ENCODE measurements at regions not wholly inside any gene's neighbourhood (a gene's known extent, or its start where the extent isn't known, plus 50 kb on each side); places are given as distances from the start of the nearest gene placed in this dataset.

DNA sequence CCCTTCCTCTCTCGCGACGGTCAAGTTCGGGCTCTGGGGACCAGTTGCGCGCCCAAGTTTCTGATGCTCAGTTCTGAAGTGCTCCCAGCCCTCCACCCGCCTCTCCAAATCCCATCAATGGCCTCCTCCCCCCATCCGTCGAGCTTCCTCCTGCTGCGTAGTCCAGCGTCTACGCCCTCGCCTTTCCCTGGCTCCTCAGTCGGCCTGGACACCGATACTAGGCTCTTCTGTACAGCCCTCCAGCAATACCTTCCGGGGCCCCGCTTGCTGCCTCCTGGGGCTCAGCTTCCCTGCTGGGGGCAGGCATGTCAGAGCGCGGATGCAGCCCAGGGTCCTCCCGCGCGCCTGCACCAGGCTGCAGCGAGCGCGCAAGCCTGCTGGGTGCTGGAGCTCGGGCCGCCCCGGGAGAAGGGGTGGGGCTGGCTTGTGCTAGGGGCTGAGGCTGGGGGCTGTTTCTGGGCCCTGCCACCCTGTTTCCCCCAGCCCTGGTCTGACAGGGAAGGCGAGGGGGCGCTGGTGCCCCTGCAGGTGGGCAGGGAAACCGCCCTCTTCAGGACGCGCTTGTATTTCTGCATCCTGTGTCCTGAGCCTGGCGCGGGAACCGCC lies 353.3 kb upstream of the SUCLG2 start:
- no peak overlapping the region for H3K27ac ChIP-seq (ENCODE audit: low read depth, low read length, poor library complexity, severe bottlenecking)
- no peaks in the 10 kb centered on the region for H3K9me2 ChIP-seq (ENCODE audit: low read depth, low read length)
- H3K4me3 ChIP-seq (ENCODE audit: low read depth, low read length, poor library complexity, severe bottlenecking) = no peak overlapping the region
- no peaks in the 10 kb centered on the region for H3K4me1 ChIP-seq (ENCODE audit: insufficient read depth, low read length, severe bottlenecking)
- H3K36me3 ChIP-seq (ENCODE audit: insufficient read depth, low read length) = no peaks in the 10 kb centered on the region
- no peaks in the 10 kb centered on the region for H3K9me3 ChIP-seq (ENCODE audit: low read length)
- no peaks in the 10 kb centered on the region for H3F3A ChIP-seq (ENCODE audit: insufficient read depth, low read length)
- H4K20me1 ChIP-seq (ENCODE audit: insufficient read depth, low read length) = no peaks in the 10 kb centered on the region
- TF ChIP-seq, protein P1, sequence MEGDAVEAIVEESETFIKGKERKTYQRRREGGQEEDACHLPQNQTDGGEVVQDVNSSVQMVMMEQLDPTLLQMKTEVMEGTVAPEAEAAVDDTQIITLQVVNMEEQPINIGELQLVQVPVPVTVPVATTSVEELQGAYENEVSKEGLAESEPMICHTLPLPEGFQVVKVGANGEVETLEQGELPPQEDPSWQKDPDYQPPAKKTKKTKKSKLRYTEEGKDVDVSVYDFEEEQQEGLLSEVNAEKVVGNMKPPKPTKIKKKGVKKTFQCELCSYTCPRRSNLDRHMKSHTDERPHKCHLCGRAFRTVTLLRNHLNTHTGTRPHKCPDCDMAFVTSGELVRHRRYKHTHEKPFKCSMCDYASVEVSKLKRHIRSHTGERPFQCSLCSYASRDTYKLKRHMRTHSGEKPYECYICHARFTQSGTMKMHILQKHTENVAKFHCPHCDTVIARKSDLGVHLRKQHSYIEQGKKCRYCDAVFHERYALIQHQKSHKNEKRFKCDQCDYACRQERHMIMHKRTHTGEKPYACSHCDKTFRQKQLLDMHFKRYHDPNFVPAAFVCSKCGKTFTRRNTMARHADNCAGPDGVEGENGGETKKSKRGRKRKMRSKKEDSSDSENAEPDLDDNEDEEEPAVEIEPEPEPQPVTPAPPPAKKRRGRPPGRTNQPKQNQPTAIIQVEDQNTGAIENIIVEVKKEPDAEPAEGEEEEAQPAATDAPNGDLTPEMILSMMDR (IDR thresholded peaks at IDR 0.05; ENCODE audit: low read length) = no peak
- TF ChIP-seq EZH2 (IDR thresholded peaks at IDR 0.05; ENCODE audit: borderline replicate concordance, low read length) = no peak
- H3K79me2 ChIP-seq (ENCODE audit: insufficient read depth, low read length) = no peaks in the 10 kb centered on the region
- H2AFZ ChIP-seq (ENCODE audit: low read length) = no peak overlapping the region
- no peak overlapping the region for H3K4me2 ChIP-seq (ENCODE audit: low read length)
- no peak overlapping the region for H3K9ac ChIP-seq (ENCODE audit: low read length)
- no peaks in the 10 kb centered on the region for H3K27me3 ChIP-seq (ENCODE audit: insufficient read depth, low read length)

DNA sequence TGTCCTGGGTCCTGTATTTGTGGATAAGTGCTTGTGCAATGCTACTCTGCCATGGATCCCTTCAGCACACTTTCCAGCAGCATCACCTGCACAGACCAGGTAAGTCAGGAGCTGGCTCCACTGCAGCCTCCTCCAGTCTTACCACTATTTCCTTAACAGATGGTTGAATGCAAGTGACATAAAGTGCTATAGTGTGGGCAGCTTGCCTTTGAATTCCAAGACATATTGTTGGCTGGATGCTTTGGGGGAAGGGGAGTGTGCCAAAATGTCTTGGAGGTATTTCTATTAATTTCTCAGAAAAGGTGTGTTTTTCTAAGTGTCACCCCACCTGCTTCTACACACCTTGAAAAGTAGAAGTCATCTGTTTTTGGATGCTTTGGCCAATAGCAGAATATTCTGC lies 352.2 kb upstream of the SUCLG2 start:
- H3K27ac ChIP-seq (ENCODE audit: low read depth, low read length, poor library complexity, severe bottlenecking) = no peak overlapping the region
- no peak overlapping the region for H3K4me3 ChIP-seq (ENCODE audit: low read depth, low read length, poor library complexity, severe bottlenecking)
- TF ChIP-seq, protein P1 (IDR thresholded peaks at IDR 0.05; ENCODE audit: low read length) = no peak
- TF ChIP-seq EZH2 (IDR thresholded peaks at IDR 0.05; ENCODE audit: borderline replicate concordance, low read length) = no peak
- H3K27me3 ChIP-seq (ENCODE audit: insufficient read depth, low read length) = no peaks in the 10 kb centered on the region
- H3K9me2 ChIP-seq (ENCODE audit: low read depth, low read length) = no peaks in the 10 kb centered on the region
- no peaks in the 10 kb centered on the region for H4K20me1 ChIP-seq (ENCODE audit: insufficient read depth, low read length)
- no peak overlapping the region for H3K4me2 ChIP-seq (ENCODE audit: low read length)
- no peaks in the 10 kb centered on the region for H3K79me2 ChIP-seq (ENCODE audit: insufficient read depth, low read length)
- H2AFZ ChIP-seq (ENCODE audit: low read length) = no peak overlapping the region
- no peaks in the 10 kb centered on the region for H3K36me3 ChIP-seq (ENCODE audit: insufficient read depth, low read length)
- no peaks in the 10 kb centered on the region for H3K9me3 ChIP-seq (ENCODE audit: low read length)
- H3K9ac ChIP-seq (ENCODE audit: low read length) = no peak overlapping the region
- H3F3A ChIP-seq (ENCODE audit: insufficient read depth, low read length) = no peaks in the 10 kb centered on the region
- no peaks in the 10 kb centered on the region for H3K4me1 ChIP-seq (ENCODE audit: insufficient read depth, low read length, severe bottlenecking)

DNA sequence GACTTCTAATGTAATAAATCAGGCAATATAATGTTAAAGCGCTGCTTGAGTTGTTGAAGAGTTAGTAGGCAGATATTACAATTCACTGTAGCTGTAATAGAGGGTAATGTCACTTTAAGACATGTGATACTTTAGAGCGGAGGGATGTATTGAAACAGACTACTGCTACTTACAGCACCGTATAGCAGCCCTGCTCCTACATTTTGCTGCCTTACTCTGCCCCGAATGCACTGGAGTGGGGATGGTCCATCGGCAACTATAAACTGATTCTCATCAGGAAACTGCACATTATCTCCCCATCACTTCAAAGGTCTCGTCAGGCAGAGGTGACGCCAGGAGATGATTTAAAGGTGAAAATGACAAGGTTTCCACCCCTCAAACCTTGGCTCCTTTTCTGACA lies 349.7 kb upstream of the SUCLG2 start:
- Histone ChIP-seq H4K20me1 (ENCODE audit: insufficient read depth, low read length) (no peaks in the 10 kb centered on the region), H3K79me2 (ENCODE audit: insufficient read depth, low read length) (no peaks in the 10 kb centered on the region), H3K27me3 (ENCODE audit: insufficient read depth, low read length) (no peaks in the 10 kb centered on the region), H3K4me3 (ENCODE audit: low read depth, low read length, poor library complexity, severe bottlenecking) (no peak overlapping the region), H2AFZ (ENCODE audit: low read length) (no peak overlapping the region), H3K9me2 (ENCODE audit: low read depth, low read length) (no peaks in the 10 kb centered on the region), H3K9me3 (ENCODE audit: low read length) (no peaks in the 10 kb centered on the region), H3K4me1 (ENCODE audit: insufficient read depth, low read length, severe bottlenecking) (no peaks in the 10 kb centered on the region), H3F3A (ENCODE audit: insufficient read depth, low read length) (no peaks in the 10 kb centered on the region), H3K36me3 (ENCODE audit: insufficient read depth, low read length) (no peaks in the 10 kb centered on the region), H3K9ac (ENCODE audit: low read length) (no peak overlapping the region), H3K27ac (ENCODE audit: low read depth, low read length, poor library complexity, severe bottlenecking) (no peak overlapping the region), H3K4me2 (ENCODE audit: low read length) (no peak overlapping the region)
- no peak for TF ChIP-seq EZH2 (IDR thresholded peaks at IDR 0.05; ENCODE audit: borderline replicate concordance, low read length)
- TF ChIP-seq, protein P1 (IDR thresholded peaks at IDR 0.05; ENCODE audit: low read length) = no peak

All from OCI-LY1 (cell line).